ENCODE measurements at regions not wholly inside any gene's neighbourhood (a gene's known extent, or its start where the extent isn't known, plus 50 kb on each side); places are given as distances from the start of the nearest gene placed in this dataset.

GRCh38 chr4:14824189-14824588 is 178.1 kb upstream of the CPEB2 start:
- Histone ChIP-seq H3K36me3 (ENCODE audit: control insufficient read depth in 2 of 3, insufficient read depth in 3 of 3, low read length in 3 of 3) (no peaks in the 10 kb centered on the region), H3K9ac (ENCODE audit: low read length in 3 of 3) (no peak overlapping the region), H3K27me3 (ENCODE audit: control insufficient read depth, insufficient read depth, low read length) (no peaks in the 10 kb centered on the region), H3K4me3 (ENCODE audit: low read length in 3 of 3) (no peak overlapping the region), H3K9me3 (ENCODE audit: control insufficient read depth in 2 of 3, insufficient read depth in 1 of 3, low read length in 3 of 3) (no peaks in the 10 kb centered on the region), H3K27ac (ENCODE audit: low read depth in 2 of 2, low read length in 2 of 2) (no peak overlapping the region), H3K4me1 (ENCODE audit: control insufficient read depth in 2 of 3, insufficient read depth in 2 of 3, low read depth in 1 of 3, low read length in 3 of 3) (no peaks in the 10 kb centered on the region)
- TF ChIP-seq, protein P1, sequence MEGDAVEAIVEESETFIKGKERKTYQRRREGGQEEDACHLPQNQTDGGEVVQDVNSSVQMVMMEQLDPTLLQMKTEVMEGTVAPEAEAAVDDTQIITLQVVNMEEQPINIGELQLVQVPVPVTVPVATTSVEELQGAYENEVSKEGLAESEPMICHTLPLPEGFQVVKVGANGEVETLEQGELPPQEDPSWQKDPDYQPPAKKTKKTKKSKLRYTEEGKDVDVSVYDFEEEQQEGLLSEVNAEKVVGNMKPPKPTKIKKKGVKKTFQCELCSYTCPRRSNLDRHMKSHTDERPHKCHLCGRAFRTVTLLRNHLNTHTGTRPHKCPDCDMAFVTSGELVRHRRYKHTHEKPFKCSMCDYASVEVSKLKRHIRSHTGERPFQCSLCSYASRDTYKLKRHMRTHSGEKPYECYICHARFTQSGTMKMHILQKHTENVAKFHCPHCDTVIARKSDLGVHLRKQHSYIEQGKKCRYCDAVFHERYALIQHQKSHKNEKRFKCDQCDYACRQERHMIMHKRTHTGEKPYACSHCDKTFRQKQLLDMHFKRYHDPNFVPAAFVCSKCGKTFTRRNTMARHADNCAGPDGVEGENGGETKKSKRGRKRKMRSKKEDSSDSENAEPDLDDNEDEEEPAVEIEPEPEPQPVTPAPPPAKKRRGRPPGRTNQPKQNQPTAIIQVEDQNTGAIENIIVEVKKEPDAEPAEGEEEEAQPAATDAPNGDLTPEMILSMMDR (IDR thresholded peaks at IDR 0.05; ENCODE audit: borderline replicate concordance, extremely low read depth, insufficient read depth): no peak
- intact Hi-C loops (cut with DNase I): no loop called here
- no peak for FAIRE-seq
- DNase-seq: no peak

GRCh38 chr4:14827111-14827510 is 175.2 kb upstream of the CPEB2 start:
- H3K9ac ChIP-seq (ENCODE audit: low read length in 3 of 3): no peak overlapping the region
- no peaks in the 10 kb centered on the region for H3K4me1 ChIP-seq (ENCODE audit: control insufficient read depth in 2 of 3, insufficient read depth in 2 of 3, low read depth in 1 of 3, low read length in 3 of 3)
- H3K27ac ChIP-seq (ENCODE audit: low read depth in 2 of 2, low read length in 2 of 2): no peak overlapping the region
- FAIRE-seq (no peak), DNase-seq (no peak)
- TF ChIP-seq, protein P1 (IDR thresholded peaks at IDR 0.05; ENCODE audit: borderline replicate concordance, extremely low read depth, insufficient read depth): no peak
- intact Hi-C loops (cut with DNase I): no loop called here
- H3K4me3 ChIP-seq (ENCODE audit: low read length in 3 of 3): no peak overlapping the region
- no peaks in the 10 kb centered on the region for H3K27me3 ChIP-seq (ENCODE audit: control insufficient read depth, insufficient read depth, low read length)
- H3K36me3 ChIP-seq (ENCODE audit: control insufficient read depth in 2 of 3, insufficient read depth in 3 of 3, low read length in 3 of 3): no peaks in the 10 kb centered on the region
- no peaks in the 10 kb centered on the region for H3K9me3 ChIP-seq (ENCODE audit: control insufficient read depth in 2 of 3, insufficient read depth in 1 of 3, low read length in 3 of 3)

DNA sequence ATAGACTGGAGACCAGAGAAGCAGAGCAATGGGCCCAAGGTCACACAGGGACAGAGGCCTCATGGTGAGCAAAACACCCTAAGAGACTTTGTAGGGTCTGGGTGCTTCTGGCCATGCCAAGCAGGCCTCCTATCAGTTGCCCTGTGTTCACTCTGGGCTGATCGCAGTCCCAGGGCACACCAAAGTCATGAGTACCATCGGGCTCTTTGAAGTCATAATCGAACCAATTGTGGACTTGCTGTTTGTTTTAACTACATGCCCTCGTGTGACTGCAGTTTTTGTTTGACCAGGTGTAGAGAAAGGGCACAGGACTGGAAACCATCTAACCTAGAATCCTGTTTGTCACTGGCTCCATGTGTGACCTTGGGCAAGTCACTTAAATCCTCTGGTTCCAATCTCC is 172.5 kb upstream of the CPEB2 start:
- intact Hi-C loops (cut with DNase I): no loop called here
- Histone ChIP-seq H3K9ac (ENCODE audit: low read length in 3 of 3) (no peak overlapping the region), H3K27me3 (ENCODE audit: control insufficient read depth, insufficient read depth, low read length) (no peaks in the 10 kb centered on the region), H3K4me3 (ENCODE audit: low read length in 3 of 3) (no peak overlapping the region), H3K27ac (ENCODE audit: low read depth in 2 of 2, low read length in 2 of 2) (no peak overlapping the region), H3K9me3 (ENCODE audit: control insufficient read depth in 2 of 3, insufficient read depth in 1 of 3, low read length in 3 of 3) (no peaks in the 10 kb centered on the region), H3K36me3 (ENCODE audit: control insufficient read depth in 2 of 3, insufficient read depth in 3 of 3, low read length in 3 of 3) (no peaks in the 10 kb centered on the region), H3K4me1 (ENCODE audit: control insufficient read depth in 2 of 3, insufficient read depth in 2 of 3, low read depth in 1 of 3, low read length in 3 of 3) (no peaks in the 10 kb centered on the region)
- no peak for DNase-seq
- FAIRE-seq: no peak
- TF ChIP-seq, protein P1 (IDR thresholded peaks at IDR 0.05; ENCODE audit: borderline replicate concordance, extremely low read depth, insufficient read depth): no peak

DNA sequence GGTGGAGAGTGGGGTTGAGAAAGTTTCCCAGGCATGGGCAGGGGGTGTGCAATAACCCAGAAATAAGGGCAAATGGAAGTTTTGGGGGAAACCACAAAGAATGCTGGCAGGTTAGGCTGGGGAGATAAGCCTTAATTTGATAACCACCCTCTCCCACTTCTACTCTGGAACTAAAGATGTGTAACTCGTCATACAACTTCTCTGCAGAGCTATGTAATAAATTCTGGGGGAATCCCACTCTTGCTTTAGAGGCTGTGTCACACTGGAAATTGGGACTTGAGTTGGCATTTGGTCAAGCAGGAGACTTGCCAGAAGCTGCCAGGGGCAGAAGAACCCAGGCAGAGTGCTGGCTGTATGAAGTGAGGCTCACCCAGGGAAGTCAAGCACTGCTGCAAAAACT is 170.9 kb upstream of the CPEB2 start:
- intact Hi-C loops (cut with DNase I): no loop called here
- TF ChIP-seq, protein P1 (IDR thresholded peaks at IDR 0.05; ENCODE audit: borderline replicate concordance, extremely low read depth, insufficient read depth): no peak
- Histone ChIP-seq H3K9me3 (ENCODE audit: control insufficient read depth in 2 of 3, insufficient read depth in 1 of 3, low read length in 3 of 3) (no peaks in the 10 kb centered on the region), H3K9ac (ENCODE audit: low read length in 3 of 3) (no peak overlapping the region), H3K27me3 (ENCODE audit: control insufficient read depth, insufficient read depth, low read length) (no peaks in the 10 kb centered on the region), H3K27ac (ENCODE audit: low read depth in 2 of 2, low read length in 2 of 2) (no peak overlapping the region), H3K4me3 (ENCODE audit: low read length in 3 of 3) (no peak overlapping the region), H3K4me1 (ENCODE audit: control insufficient read depth in 2 of 3, insufficient read depth in 2 of 3, low read depth in 1 of 3, low read length in 3 of 3) (no peaks in the 10 kb centered on the region), H3K36me3 (ENCODE audit: control insufficient read depth in 2 of 3, insufficient read depth in 3 of 3, low read length in 3 of 3) (no peaks in the 10 kb centered on the region)
- FAIRE-seq (no peak), DNase-seq (no peak)
